HepG2 (cell line): ENCODE measurements at regions not wholly inside any gene's neighbourhood (a gene's known extent, or its start where the extent isn't known, plus 50 kb on each side); places are given as distances from the start of the nearest gene placed in this dataset.

Source experiments
- ATAC-seq: fragments of 200-7000 bp; cut with Tn5 transposase; 3 replicates; pipeline ENCODE4 v1.9.1; 2020; ENCODE audit warnings: mild to moderate bottlenecking, moderate library complexity
- BruUV-seq: library from RNA; stranded (reverse); fragments of 400-500 nt; replicated peaks from 2 replicates; lab custom pipeline; 2021; lab: Mats Ljungman, UMichigan
- CTCF ChIA-PET: fragments of 300-600 bp; formaldehyde crosslinking; extraction: SDS; loops from one replicate; lab custom pipeline; 2021; ENCODE audit warnings: low total read pairs, inconsistent platforms, low intra/inter-chr PET ratio; lab: Yijun Ruan, JAX
- POLR2A ChIA-PET: fragments of 350-600 bp; sonication (Branson Sonifier 250); formaldehyde crosslinking; loops from one replicate; lab custom pipeline; 2020; ENCODE audit warnings: antibody characterized with exemption, inconsistent platforms; lab: Yijun Ruan, JAX
- DNase-seq: peaks from one replicate; pipeline ENCODE4 v3.0.0-alpha.2; 2015; ENCODE audit warnings: low spot score
- FAIRE-seq: peaks from 3 replicates; lab custom pipeline; 2011; peaks lifted over from hg19 to GRCh38; lab: Jason Lieb, UNC
- H2AFZ ChIP-seq: one replicate; pipeline ENCODE4 v1.6.1; 2011; ENCODE audit warnings: low read length, inconsistent platforms
- H3K27ac ChIP-seq: fragments of 300-600 bp; 3 replicates; pipeline ENCODE4 v1.8.0; 2011; ENCODE audit warnings: mixed run types, mild to moderate bottlenecking, mixed read lengths, low read length, inconsistent platforms; ENCODE audit not compliant: insufficient read depth; ENCODE audit errors: extremely low read length
- H3K27me3 ChIP-seq, 2 experiments: fragments of 200-600 bp in 1 of 2; 2 replicates in 1 of 2; 3 replicates in 1 of 2; pipeline versions ENCODE4 v1.6.0 to v1.8.0; 2011; ENCODE audit warnings: low read length in 2 of 2, mild to moderate bottlenecking in 2 of 2, moderate library complexity in 2 of 2, inconsistent platforms in 1 of 2; ENCODE audit not compliant: insufficient read depth in 2 of 2, control insufficient read depth in 1 of 2
- H3K36me3 ChIP-seq, 2 experiments: fragments of 200-600 bp in 1 of 2; replicated peaks in 1 of 2; 2 replicates in 1 of 2; 3 replicates in 1 of 2; pipeline versions ENCODE4 v1.5.1 to v1.8.0; 2011; ENCODE audit warnings: low read length in 2 of 2, inconsistent platforms in 1 of 2; ENCODE audit not compliant: insufficient read depth in 2 of 2, control insufficient read depth in 1 of 2
- H3K4me1 ChIP-seq: 2 replicates; pipeline ENCODE4 v1.5.1; 2012; ENCODE audit warnings: low read length, inconsistent platforms; ENCODE audit not compliant: insufficient read depth
- H3K4me2 ChIP-seq: 2 replicates; pipeline ENCODE4 v1.6.0; 2011; ENCODE audit warnings: low read depth, low read length, inconsistent platforms
- H3K4me3 ChIP-seq, 3 experiments: fragments of 200-600 bp in 1 of 3; sonication (generic), shearing (Covaris generic) in 1 of 3; replicated peaks in 1 of 3; 2 replicates each; pipeline ENCODE4 v1.5.1; 2011 to 2016; ENCODE audit warnings: low read length in 3 of 3, inconsistent platforms in 2 of 3, low read depth in 2 of 3, mild to moderate bottlenecking in 2 of 3, control low read depth in 1 of 3, mixed read lengths in 1 of 3; ENCODE audit not compliant: insufficient read depth in 1 of 3
- H3K79me2 ChIP-seq: one replicate; pipeline ENCODE4 v1.6.1; 2011; ENCODE audit warnings: low read length, inconsistent platforms; ENCODE audit not compliant: insufficient read depth
- H3K9ac ChIP-seq: 2 replicates; pipeline ENCODE4 v1.6.0; 2011; ENCODE audit warnings: mild to moderate bottlenecking, low read depth, low read length, inconsistent platforms; ENCODE audit not compliant: insufficient read depth
- H3K9me3 ChIP-seq: 2 replicates; pipeline ENCODE4 v1.5.1; 2012; ENCODE audit warnings: mild to moderate bottlenecking, low read length
- H4K20me1 ChIP-seq: 2 replicates; pipeline ENCODE4 v1.6.0; 2011; ENCODE audit warnings: inconsistent platforms, mild to moderate bottlenecking, low read length, moderate library complexity; ENCODE audit not compliant: insufficient read depth
- ADNP ChIP-seq: sonication (generic); formaldehyde crosslinking; IDR thresholded peaks from 2 replicates; pipeline ENCODE4 v1.4.0; 2020; ENCODE audit warnings: missing genetic modification reagents
- CBX1 ChIP-seq: IDR thresholded peaks from one replicate; pipeline ENCODE4 v1.6.1; 2016; ENCODE audit warnings: antibody characterized with exemption, low read depth
- CHCHD3 ChIP-seq: sonication (generic); formaldehyde crosslinking; IDR thresholded peaks from 2 replicates; pipeline ENCODE4 v1.8.0; 2022; ENCODE audit warnings: mild to moderate bottlenecking, missing genetic modification reagents, moderate library complexity
- DNMT1 ChIP-seq: sonication (generic); formaldehyde crosslinking; IDR thresholded peaks from 2 replicates; pipeline ENCODE4 v1.5.1; 2020; ENCODE audit warnings: mild to moderate bottlenecking, missing genetic modification reagents
- GATAD1 ChIP-seq: IDR thresholded peaks from 2 replicates; pipeline ENCODE4 v1.6.1; 2016; ENCODE audit warnings: missing genetic modification reagents, missing compliant biosample characterization
- ZFY ChIP-seq: sonication (generic); formaldehyde crosslinking; IDR thresholded peaks from 2 replicates; pipeline ENCODE4 v1.4.0; 2020; ENCODE audit warnings: missing genetic modification reagents
- ZNF484 ChIP-seq: sonication (generic); formaldehyde crosslinking; IDR thresholded peaks from 2 replicates; pipeline ENCODE4 v1.5.1; 2020; ENCODE audit warnings: mild to moderate bottlenecking, low read depth, missing genetic modification reagents, borderline replicate concordance
- WGBS: methylation state at CpG from one replicate; pipeline ENCODE4 v1.1.6; 2017; ENCODE audit warnings: low lambda C conversion rate; 5-methylcytosine and 5-hydroxymethylcytosine counted together
- in situ Hi-C: cut with HindIII; loops from 2 replicates; pipeline ENCODE4 v1.10.0; 2017; ENCODE audit warnings: low pct_unique_long_range_greater_than_20kb; ENCODE audit not compliant: extremely low pct_ligation_motif_present
- intact Hi-C: fragments of 100-400 bp; cut with micrococcal nuclease; formaldehyde crosslinking; loops from one replicate; pipeline ENCODE4 v1.10.0; 2022; ENCODE audit not compliant: unreplicated experiment
- TF ChIP-seq, protein P1 (sequence below): sonication (generic); formaldehyde crosslinking; IDR thresholded peaks from 2 replicates; pipeline ENCODE4 v1.5.0; 2020; ENCODE audit warnings: missing genetic modification reagents
- TF ChIP-seq, protein P2 (sequence below): sonication (generic); formaldehyde crosslinking; IDR thresholded peaks from 2 replicates; pipeline ENCODE4 v1.4.0; 2020; ENCODE audit warnings: mild to moderate bottlenecking, missing genetic modification reagents
- TF ChIP-seq, protein P3 (sequence below): sonication (generic); formaldehyde crosslinking; IDR thresholded peaks from 2 replicates; pipeline ENCODE4 v1.4.0; 2020; ENCODE audit warnings: missing genetic modification reagents

DNA sequence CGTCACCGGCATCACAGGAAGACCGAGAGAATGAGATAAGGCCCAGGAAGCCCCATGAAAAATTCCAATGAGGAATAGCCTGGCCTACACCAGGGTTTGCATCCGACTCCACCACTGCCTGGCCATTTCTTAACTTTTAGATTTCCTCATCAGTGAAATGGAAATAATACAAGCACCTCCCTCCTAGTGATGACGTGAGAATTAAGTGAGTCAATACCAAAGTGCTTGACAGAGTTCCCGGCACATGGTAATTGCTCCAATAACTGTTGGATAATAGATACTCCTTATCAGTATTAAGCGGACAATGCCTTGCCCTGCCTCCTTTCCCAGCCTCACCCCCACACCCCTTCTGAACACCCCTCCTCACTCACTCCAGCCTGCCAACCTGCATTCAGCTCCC lies 105.4 kb downstream of the TLE3 start:
- BruUV-seq = no TSS peak
- DNase-seq (no peak), ATAC-seq (no peak), FAIRE-seq (no peak)
- H3K4me3 ChIP-seq = no peak overlapping the region
- peaks cover 5 to 57% of the 10 kb centered on the region in 2 experiments; a peak in 4 of 5 replicates for H3K27me3 ChIP-seq
- H3K9ac ChIP-seq = no peak overlapping the region
- H3K9me3 ChIP-seq = no peaks in the 10 kb centered on the region
- H2AFZ ChIP-seq = no peak overlapping the region
- WGBS = 41% methylated on average over 4 of the region's 7 CpGs
- H3K79me2 ChIP-seq = no peaks in the 10 kb centered on the region
- intact Hi-C loops (no loop called here), in situ Hi-C loops (no loop called here)
- ChIA-PET POLR2A (no interaction called here), CTCF (no interaction called here)
- H3K27ac ChIP-seq = no peak overlapping the region
- H3K4me2 ChIP-seq = no peak overlapping the region
- no peaks in the 10 kb centered on the region for H4K20me1 ChIP-seq
- no peaks in the 10 kb centered on the region for H3K36me3 ChIP-seq
- H3K4me1 ChIP-seq = peaks cover 12% of the 10 kb centered on the region
- no peak for TF ChIP-seq ADNP (CRISPR knock-in tag)
- TF ChIP-seq ZNF484 (CRISPR knock-in tag) = no peak
- TF ChIP-seq GATAD1 = no peak
- no peak for TF ChIP-seq DNMT1 (CRISPR knock-in tag)
- TF ChIP-seq, protein P1, sequence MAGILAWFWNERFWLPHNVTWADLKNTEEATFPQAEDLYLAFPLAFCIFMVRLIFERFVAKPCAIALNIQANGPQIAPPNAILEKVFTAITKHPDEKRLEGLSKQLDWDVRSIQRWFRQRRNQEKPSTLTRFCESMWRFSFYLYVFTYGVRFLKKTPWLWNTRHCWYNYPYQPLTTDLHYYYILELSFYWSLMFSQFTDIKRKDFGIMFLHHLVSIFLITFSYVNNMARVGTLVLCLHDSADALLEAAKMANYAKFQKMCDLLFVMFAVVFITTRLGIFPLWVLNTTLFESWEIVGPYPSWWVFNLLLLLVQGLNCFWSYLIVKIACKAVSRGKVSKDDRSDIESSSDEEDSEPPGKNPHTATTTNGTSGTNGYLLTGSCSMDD (CRISPR knock-in tag) = no peak
- TF ChIP-seq, protein P2, sequence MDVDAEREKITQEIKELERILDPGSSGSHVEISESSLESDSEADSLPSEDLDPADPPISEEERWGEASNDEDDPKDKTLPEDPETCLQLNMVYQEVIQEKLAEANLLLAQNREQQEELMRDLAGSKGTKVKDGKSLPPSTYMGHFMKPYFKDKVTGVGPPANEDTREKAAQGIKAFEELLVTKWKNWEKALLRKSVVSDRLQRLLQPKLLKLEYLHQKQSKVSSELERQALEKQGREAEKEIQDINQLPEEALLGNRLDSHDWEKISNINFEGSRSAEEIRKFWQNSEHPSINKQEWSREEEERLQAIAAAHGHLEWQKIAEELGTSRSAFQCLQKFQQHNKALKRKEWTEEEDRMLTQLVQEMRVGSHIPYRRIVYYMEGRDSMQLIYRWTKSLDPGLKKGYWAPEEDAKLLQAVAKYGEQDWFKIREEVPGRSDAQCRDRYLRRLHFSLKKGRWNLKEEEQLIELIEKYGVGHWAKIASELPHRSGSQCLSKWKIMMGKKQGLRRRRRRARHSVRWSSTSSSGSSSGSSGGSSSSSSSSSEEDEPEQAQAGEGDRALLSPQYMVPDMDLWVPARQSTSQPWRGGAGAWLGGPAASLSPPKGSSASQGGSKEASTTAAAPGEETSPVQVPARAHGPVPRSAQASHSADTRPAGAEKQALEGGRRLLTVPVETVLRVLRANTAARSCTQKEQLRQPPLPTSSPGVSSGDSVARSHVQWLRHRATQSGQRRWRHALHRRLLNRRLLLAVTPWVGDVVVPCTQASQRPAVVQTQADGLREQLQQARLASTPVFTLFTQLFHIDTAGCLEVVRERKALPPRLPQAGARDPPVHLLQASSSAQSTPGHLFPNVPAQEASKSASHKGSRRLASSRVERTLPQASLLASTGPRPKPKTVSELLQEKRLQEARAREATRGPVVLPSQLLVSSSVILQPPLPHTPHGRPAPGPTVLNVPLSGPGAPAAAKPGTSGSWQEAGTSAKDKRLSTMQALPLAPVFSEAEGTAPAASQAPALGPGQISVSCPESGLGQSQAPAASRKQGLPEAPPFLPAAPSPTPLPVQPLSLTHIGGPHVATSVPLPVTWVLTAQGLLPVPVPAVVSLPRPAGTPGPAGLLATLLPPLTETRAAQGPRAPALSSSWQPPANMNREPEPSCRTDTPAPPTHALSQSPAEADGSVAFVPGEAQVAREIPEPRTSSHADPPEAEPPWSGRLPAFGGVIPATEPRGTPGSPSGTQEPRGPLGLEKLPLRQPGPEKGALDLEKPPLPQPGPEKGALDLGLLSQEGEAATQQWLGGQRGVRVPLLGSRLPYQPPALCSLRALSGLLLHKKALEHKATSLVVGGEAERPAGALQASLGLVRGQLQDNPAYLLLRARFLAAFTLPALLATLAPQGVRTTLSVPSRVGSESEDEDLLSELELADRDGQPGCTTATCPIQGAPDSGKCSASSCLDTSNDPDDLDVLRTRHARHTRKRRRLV (CRISPR knock-in tag) = no peak
- no peak for TF ChIP-seq CBX1
- no peak for TF ChIP-seq ZFY
- no peak for TF ChIP-seq CHCHD3 (CRISPR knock-in tag)
- TF ChIP-seq, protein P3, sequence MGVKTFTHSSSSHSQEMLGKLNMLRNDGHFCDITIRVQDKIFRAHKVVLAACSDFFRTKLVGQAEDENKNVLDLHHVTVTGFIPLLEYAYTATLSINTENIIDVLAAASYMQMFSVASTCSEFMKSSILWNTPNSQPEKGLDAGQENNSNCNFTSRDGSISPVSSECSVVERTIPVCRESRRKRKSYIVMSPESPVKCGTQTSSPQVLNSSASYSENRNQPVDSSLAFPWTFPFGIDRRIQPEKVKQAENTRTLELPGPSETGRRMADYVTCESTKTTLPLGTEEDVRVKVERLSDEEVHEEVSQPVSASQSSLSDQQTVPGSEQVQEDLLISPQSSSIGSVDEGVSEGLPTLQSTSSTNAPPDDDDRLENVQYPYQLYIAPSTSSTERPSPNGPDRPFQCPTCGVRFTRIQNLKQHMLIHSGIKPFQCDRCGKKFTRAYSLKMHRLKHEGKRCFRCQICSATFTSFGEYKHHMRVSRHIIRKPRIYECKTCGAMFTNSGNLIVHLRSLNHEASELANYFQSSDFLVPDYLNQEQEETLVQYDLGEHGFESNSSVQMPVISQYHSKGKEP = no peak
